ENCODE measurements at regions not wholly inside any gene's neighbourhood (a gene's known extent, or its start where the extent isn't known, plus 50 kb on each side); places are given as distances from the start of the nearest gene placed in this dataset.

GRCh38 chr7:24134535-24134934, 149.5 kb upstream of the NPY start:
- H3K4me3 ChIP-seq (ENCODE audit: low read depth, low read length) = no peak overlapping the region
- no peak for TF ChIP-seq CTCF (IDR thresholded peaks at IDR 0.05; ENCODE audit: borderline replicate concordance, insufficient read depth, low read depth, low read length)

GRCh38 chr7:24135003-24135817, 148.8 kb upstream of the NPY start:
- no peak for TF ChIP-seq CTCF (IDR thresholded peaks at IDR 0.05; ENCODE audit: borderline replicate concordance, insufficient read depth, low read depth, low read length)
- no peak overlapping the region for H3K4me3 ChIP-seq (ENCODE audit: low read depth, low read length)

GRCh38 chr7:24137338-24137737, 146.7 kb upstream of the NPY start:
- TF ChIP-seq CTCF (IDR thresholded peaks at IDR 0.05; ENCODE audit: borderline replicate concordance, insufficient read depth, low read depth, low read length) = no peak
- no peak overlapping the region for H3K4me3 ChIP-seq (ENCODE audit: low read depth, low read length)

- TF ChIP-seq CTCF (IDR thresholded peaks at IDR 0.05; ENCODE audit: borderline replicate concordance, insufficient read depth, low read depth, low read length) = no peak
- H3K4me3 ChIP-seq (ENCODE audit: low read depth, low read length) = no peak overlapping the region
Observed at GRCh38 chr7:24138343-24138742, 145.6 kb upstream of the NPY start.

GRCh38 chr7:24140001-24140400, 144.0 kb upstream of the NPY start:
- no peak overlapping the region for H3K4me3 ChIP-seq (ENCODE audit: low read depth, low read length)
- TF ChIP-seq CTCF (IDR thresholded peaks at IDR 0.05; ENCODE audit: borderline replicate concordance, insufficient read depth, low read depth, low read length) = no peak

- H3K4me3 ChIP-seq (ENCODE audit: low read depth, low read length) = no peak overlapping the region
- no peak for TF ChIP-seq CTCF (IDR thresholded peaks at IDR 0.05; ENCODE audit: borderline replicate concordance, insufficient read depth, low read depth, low read length)
Observed at GRCh38 chr7:24141874-24142509, 142.0 kb upstream of the NPY start.

GRCh38 chr7:24143547-24143946, 140.4 kb upstream of the NPY start:
- TF ChIP-seq CTCF (IDR thresholded peaks at IDR 0.05; ENCODE audit: borderline replicate concordance, insufficient read depth, low read depth, low read length) = no peak
- no peak overlapping the region for H3K4me3 ChIP-seq (ENCODE audit: low read depth, low read length)
